T-helper 2 cell treated with Interferon-gamma antibody and Interleukin-4, amounts not matched to agents 100 ng/mL and 5 ng/mL, for 36 hours (primary cell): ENCODE measurements at regions not wholly inside any gene's neighbourhood (a gene's known extent, or its start where the extent isn't known, plus 50 kb on each side); places are given as distances from the start of the nearest gene placed in this dataset.

ENCODE experiments used
- intact Hi-C: fragments of 100-400 bp; cut with micrococcal nuclease; formaldehyde crosslinking; loops from one replicate; pipeline ENCODE4 v1.15.1; 2023

DNA sequence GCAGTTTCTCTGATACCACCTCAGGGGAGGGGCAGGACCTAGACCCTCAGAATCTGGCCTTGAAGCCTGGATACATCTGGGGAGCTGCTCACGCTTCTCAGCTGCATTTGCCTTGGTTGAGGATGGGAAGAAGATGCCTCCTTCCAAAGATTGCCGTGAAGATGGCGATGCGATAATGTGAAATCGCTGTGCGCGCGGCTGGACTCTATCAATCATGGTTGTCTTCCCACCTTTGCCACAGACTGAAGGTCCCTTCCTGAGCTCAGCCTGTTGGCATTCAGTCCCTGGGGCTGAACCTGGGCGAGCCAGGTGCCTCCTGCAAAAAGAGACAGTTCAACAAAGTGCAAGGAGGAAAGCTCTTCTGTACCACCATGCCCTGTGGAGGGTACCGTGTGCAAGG, 114.4 kb upstream of the SLC45A1 start:
- intact Hi-C loops: no loop called here

DNA sequence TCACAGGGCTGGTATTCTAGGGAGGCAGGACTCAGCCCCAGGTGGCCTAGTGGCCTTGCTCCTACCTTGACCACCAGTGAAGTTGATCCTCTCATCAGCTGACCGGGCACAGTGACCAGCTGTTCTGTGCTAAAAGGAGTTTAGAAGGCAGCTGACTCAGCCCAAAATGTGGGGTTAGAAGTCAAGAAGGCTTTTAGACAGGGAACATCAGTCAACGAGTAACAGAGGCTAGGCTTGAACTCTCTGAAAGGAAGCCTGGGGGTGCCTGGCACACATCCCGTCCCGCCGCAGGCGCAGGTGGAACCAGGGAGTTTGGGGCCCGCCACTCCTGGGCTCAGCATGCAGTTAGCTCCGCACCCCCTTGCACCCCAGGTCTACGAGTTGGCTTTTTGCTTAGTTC, 114.9 kb upstream of the SLC45A1 start:
- intact Hi-C loops: no loop called here

DNA sequence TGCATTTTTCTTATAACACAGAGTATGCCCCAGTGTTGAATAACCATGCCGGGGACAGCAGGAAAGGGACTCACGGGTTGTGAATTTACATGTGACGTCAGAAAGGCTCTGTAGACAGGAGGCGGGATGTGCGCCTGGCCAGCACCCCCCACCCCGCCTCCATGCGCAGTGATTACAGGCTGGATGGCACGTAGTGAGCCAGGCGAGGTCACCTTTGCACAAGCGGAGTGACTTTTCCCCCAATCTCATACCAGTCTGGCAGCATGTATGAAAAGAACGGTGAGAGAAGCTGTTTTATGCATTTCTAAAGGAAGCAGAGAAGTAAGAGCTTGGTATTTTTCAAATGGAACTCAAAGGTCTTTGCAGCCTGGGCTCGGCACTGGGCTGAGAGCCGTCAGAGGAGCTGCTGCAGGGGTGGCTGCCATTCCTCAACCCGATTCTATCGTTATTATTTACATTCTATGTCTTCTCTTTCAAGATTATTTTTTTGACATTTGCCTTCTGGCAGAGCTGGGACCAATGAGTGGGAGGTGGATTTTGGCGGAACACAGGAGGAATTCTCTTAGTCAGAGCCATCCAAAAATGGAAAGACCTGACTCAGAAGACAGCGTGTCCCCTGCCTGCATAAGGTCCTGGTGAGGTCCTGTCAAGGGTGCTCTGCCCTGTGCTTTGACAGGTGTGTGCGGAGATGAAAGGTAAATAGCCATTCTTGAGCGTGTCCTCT, 115.6 kb upstream of the SLC45A1 start:
- intact Hi-C loops: no loop called here

DNA sequence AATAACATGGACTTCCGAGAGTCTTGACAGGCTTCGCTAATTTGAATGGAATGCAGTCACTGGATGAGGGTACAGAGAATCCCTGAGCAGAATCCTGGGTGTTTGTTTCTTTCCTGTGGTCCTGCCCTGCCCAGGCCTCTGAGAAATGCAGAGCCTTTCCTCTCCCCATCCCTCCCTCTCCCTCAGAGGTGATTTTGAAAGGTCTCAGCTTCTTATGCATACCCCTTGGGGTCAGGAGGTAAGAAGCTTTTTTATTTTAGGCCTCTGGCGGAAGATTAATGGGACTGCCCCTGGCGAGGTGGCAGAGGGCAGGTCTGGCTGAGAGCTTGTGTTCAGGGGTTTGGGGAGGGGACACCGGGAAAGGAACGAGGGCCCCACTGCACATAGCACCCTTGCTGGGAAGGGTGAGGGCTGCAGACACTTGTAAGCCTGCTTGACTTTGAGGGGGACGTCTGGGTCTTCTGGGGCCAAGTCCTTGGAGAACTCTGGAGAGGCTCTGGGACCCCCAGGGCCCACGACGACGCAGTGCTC, 116.5 kb upstream of the SLC45A1 start:
- intact Hi-C loops: no loop called here

DNA sequence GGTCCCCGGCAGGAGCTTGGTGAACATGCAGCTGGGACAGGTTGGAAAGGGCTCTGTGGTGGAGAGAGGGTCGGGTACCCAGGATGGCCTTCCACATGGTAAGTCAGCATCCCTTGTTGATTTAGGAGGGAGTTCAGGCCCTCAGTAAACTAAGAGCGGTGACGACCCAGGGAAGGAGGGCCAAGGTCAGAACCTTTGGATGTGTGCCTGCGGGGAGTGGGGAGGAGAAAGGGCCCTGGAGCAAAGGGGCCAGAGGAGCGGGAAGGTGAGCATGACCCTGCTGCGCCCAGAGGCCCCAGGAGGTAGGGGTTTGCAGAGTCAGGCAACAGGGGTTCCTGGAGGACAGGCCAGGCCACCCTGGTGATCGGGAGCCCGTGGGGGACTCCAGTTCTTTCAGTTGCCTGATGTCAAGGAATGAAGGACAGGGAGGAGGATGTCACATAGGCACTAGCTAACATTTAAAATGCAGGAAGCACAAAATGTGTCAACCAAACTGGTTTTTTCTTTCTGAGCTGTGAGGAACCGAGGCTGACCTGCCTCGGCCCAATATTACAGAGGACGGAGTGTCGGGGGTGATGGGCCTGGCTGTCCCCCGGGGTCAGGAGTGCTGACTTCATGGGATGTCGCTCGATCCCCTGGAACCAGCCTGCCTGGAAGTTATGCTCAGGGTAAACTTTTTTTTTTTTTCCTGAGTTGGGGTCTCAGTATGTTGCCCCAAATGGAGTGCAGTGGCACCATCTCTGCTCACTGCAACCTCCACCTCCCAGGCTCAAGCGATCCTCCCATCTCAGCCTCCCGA, 117.4 kb upstream of the SLC45A1 start:
- intact Hi-C loops: no loop called here

DNA sequence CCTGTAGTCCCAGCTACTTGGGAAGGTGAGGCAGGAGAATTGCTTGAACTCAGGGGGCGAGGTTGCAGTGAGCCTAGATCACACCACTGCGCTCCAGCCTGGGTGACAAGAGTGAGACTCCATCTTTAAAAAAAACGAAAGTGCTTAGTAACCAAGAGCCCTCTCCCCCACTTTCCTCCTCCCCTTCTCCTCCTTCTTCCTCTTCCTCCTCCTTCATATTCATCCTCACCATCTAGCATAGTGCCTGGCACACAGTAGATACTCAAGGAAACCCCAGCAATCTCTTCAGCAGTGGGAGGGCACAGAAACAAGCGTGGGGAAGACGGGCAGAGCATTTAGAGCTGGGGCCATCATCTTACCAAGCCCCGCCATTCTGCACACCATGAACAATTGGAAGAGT, 119.4 kb upstream of the SLC45A1 start:
- intact Hi-C loops: no loop called here

DNA sequence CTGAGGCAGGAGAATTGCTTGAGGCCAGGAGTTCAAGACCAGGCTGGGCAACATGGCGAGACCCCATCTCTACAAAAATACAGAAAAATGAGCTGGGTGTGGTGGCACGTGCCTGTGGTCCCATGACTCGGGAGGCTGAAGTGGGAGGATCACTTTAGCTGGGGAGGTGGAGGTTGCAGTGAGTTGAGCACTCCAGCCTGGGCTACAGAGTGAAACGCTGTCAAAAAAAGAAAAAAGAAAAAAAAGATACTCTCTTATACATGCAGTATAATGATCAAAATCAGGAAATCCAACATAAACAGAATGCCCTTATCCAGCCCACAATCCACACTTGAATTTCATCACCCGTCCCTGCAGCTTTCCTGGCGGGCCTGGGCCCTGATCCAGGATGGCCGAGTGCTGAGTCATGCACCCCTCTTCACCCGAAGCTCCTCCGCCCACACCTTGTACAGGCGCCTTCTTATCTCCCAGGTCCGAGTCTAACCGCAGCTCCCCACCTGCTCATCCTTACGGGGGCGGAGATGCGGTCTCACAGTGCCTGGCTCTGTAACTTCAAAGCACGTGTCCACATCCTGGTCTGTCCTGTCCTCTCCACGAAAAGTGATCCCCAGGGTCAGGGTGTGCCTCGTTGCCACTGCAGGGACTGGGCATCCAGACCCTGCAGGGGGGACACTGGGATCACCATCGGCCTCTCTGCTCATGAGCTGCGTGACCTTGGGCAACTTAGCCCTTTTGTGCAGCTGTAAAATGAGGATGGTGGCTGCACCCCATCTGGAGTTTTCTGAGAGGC, 120.2 kb upstream of the SLC45A1 start:
- intact Hi-C loops: no loop called here

DNA sequence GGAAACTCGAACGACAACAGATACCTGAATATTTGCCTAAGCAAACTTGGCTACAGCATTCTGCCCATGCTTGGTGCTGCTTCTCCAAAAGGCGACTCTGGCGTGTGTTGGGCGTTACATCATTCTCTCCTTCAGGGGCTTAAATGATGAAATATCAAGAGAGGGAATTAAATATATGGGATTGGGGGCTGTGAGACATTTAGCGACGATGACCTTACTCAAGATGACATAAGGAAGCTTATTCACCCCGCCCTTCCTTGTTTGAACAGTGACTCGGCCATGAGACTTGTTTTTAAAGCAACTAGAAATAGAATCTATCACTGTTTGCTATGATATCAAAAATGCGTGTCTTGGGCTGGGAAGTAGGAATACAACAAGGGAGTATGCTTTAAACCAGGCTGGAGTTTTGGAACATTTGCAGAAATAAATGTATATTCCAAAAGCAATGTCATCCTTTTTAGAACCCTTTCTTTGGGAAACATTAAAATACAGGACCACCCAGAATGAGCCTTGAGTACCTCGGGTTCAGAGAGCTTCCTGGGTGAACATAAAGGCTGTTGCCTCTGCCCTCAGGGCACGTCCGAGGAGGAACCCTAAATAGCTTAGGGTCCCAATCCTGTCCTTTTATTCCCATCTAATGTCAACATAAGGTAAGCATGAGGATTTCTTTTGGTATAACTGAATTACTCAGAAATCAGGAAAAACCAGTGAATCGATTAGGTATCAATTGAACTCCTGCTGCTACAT, 123.3 kb upstream of the SLC45A1 start:
- intact Hi-C loops: no loop called here

DNA sequence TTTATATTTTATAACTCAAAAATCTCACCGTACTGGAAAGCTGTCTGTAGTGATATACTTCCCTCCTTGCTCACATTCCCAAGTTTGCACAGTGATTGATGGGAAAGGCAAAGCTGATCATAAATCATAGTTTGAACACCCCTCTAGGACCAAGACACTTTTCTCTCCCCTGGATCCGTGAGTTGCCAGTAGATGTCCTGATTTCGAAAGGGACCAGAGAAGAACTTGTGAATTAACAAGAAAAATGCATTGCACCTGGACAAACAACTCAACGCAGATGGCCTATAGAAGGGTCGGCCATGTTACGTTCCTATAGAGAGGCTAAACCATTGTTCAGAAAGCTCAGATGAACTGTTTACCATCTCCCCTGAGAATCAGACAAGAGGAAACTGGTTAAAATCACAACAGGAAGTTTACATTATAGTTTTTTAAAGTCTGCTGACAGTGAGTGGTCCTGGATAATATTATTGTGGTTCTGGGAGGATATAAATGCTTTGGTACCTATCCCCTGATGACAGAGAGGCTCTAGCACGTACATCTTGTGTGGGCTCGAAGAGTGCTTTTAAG, 124.0 kb upstream of the SLC45A1 start:
- intact Hi-C loops: no loop called here

DNA sequence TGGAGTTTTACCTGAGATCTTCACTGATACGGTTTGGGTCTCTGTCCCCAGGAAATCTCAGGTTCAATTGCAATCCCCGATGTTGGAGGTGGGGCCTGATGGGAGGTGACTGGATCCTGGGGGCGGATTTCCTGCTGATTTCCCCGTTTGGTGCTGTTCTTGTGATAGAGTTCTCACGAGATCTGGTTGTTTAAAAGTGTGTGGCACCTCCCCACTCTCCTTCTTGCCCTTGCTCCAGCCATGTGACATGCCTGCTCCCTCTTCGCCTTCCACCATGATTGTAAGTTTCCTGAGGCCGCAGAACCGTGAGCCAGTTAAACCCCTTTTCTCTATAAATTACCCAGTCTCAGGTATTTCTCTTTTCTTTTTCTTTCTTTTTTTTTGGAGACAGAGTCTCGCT, 126.4 kb upstream of the SLC45A1 start:
- intact Hi-C loops: no loop called here

DNA sequence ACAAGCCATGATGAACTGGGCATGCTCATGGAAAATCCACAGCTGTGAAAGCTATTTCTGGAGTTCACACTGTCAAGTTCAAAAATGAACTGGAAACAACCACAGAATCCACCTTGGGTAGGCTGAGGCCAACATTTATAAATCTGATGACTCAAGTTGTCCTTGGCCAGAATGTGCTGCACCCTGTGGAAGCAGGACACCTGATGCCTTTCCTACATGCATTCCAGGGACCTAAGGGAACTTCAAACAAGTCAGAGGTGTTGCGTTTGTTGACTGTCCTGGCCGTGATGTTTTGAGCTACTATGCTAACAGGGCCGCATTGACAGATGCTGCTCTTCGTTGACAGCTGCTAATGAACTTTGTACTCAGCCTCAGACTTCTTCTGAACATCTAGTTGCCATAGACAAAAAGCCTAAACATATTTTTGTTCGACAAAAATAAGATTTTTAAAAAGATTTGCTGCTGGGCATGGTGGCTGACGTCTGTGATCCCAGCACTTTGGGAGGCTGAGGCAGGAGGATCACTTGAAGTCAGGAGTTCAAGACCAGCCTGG, 127.9 kb upstream of the SLC45A1 start:
- intact Hi-C loops: no loop called here

DNA sequence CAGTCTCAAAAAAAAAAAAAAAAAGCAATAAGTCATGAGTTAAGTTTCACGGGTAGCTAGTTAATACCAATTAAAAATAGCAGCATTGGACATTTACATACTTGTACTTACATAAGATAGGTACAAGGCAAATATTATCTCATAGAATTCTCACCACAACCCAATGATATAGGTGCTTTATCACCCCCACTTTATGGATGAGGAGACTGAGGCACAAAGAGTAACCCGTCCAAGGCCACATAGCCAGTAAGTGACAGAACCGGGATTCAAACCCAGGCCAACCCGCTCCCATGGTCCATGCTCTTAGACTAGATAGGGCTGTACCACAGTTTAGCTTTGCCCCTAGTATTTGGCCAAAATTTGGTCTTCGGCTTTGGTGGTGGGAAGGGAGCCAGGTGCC, 132.5 kb upstream of the SLC45A1 start:
- intact Hi-C loops: no loop called here

DNA sequence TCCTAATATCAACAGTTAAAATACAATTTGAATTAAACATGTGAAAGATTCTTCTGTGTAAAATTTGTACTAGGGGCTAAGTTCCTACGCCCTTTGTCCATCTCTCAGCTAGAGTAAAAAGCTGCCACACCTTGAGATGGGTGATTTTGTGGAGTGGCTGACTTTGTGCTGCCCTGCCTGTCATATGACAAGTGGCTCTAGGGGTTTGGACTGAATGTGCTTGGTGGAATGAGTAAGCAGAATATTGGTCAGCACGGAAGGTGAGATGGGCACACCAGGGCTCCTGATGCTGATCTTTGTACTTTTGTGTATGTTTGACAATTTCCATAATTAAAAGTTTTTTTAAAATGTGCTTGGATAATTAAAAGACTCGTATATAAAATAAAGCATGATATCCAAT, 133.6 kb upstream of the SLC45A1 start:
- intact Hi-C loops: no loop called here

DNA sequence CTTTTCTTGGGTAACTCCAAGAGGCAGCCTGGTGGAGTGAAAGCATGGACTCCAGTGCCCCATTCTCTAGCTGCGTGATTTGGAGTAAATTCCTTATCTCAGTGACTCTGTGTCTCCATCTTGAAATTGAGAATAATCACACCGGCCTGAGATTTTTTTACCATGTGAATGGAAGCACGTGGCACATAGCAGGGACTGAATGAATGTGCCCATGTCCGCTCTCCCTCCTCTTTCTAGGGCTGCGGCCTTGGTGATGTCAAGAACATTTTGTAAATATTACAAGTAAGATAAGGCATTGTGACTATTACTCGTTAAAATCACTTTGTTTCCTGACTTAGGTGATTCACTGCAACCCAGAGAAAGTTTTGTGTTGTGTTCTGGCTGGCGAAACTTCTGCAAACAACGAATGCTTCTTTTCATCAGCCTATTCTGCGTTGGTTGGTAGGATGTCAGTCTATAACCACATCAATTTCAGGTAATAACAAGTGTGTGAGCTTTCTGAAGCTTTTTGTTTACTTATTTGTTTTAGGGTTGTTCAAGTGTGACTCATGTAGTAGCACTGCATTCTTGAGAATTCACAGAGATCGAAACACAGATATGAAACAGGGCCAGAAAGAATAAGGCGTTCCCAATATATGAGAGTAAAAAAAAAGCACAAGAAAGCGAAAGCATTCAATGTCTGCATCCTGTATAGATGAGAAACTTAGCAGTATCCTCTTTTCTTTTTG, 135.7 kb upstream of the SLC45A1 start:
- intact Hi-C loops: loop anchor here (1.0 to 2.0 kb wide), 3 partner anchors 13 to 85 kb away; no protein-coding TSS in a partner anchor

DNA sequence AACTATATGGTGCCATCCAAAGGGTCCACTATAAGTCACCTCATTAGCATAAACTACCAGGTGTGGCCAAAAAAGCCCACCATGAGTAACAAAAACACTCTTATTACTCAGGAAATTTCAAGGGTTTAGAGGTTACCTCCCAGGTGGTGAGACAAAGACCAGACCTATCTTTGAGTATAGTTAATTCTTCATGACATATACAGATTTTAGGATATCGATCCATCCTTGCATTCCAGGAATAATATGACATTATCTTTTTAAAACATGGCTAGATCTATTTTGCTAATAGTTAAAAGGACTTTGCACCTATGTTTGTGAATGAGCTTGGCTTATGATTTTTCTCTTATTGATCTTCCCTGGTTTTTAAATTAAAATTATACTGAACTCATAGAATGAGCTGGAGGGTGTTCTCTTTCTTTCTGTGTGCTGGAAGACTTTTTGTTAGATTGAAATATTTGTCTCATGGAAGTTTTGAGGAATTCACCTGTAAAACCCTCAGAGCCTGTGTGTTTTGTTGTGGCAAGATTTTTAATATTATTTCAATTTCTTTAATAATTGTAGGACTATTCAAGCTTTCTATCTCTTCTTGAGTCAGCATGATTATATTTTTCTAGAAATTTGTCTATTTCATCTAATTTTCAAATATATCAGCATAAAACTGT, 138.7 kb upstream of the SLC45A1 start:
- intact Hi-C loops: no loop called here

DNA sequence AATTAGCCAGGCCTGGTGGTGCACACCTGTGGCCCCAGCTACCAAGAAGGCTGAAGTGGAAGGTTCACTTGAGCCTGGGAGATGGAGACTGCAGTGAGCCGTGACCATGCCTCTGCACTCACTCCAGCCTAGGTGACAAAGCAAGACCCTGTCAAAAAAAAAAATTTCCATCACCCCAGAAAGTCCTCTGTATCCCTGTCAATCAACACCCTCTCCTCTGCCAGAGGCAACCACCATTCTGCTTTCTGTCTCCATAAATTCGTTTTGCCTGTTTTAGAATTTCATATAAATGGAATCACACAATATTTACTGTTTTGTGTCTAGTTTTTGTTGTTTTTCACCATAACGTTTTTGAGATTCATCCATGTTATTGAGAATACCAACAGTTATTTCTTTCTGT, 141.6 kb upstream of the SLC45A1 start:
- intact Hi-C loops: no loop called here

DNA sequence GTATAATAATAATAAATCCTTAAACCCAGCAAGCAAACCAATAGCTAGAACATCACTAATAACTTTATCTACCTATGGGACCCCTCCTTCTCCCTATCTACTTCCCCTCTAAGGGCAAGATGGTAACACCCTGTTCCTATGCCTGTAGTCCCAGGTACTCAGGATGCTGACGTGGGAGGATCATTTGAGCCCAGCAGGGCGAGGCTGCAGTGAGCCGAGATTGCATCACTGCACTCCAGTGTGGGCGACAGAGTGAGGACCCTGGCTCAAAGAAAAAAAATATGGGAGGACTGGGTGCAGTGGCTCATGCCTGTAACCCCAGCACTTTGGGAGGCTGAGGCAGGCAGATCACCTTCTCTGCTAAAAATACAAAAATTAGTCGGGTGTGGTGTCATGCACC, 143.1 kb upstream of the SLC45A1 start:
- intact Hi-C loops: no loop called here

DNA sequence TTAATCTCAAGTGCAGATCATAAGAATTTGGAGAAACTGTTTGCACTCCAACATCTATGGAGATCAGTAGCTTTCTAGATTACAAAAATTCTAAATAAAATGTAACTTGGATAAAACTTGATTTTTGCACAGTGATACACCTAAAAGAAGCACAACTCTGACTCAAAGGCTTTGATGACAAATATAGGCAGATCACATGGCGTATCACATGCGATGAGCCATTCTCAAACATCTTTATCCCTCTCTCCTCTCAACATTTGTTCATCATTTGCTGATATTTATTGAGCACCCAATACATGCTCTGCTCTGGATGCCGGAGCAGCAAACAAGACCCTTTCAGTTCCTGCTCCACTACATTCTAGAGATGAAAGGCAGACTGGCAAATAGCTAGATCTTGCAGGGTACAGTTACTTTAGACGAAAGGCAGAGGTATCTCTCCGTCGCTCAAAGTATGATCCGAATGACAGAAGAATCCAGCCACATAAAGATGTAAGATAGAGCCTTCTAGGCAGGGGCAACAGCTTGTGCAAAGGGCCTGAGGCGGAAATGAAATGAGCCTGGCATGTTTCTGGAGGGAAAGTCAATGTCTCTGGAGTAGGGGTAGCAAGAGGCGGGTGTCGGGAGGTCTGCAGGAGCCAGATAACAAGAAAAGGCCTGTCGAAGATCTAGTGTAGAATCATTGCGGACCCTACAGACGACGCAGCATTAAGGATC, 145.8 kb upstream of the ERRFI1 start:
- intact Hi-C loops: no loop called here
